SK-N-MC (cell line): ENCODE measurements at regions not wholly inside any gene's neighbourhood (a gene's known extent, or its start where the extent isn't known, plus 50 kb on each side); places are given as distances from the start of the nearest gene placed in this dataset.

ENCODE experiments used
- DNase-seq: peaks from one replicate; pipeline ENCODE4 v3.0.0-alpha.2; 2011; ENCODE audit warnings: low read depth, low spot score
- H3K27ac ChIP-seq: fragments of 200-600 bp; sonication (generic); 2 replicates; pipeline ENCODE4 v1.5.1; 2016; ENCODE audit warnings: mixed run types
- H3K36me3 ChIP-seq: fragments of 200-600 bp; sonication (generic); 2 replicates; pipeline ENCODE4 v1.6.1; 2017; ENCODE audit warnings: antibody characterized with exemption, low read length, mixed read lengths; ENCODE audit not compliant: insufficient read depth
- H3K4me3 ChIP-seq: fragments of 200-600 bp; sonication (generic); 2 replicates; pipeline ENCODE4 v1.5.1; 2016
- H3K9ac ChIP-seq: fragments of 200-600 bp; sonication (generic); 2 replicates; pipeline ENCODE4 v1.8.0; 2017; ENCODE audit warnings: mixed run types, mixed read lengths; ENCODE audit not compliant: insufficient read length
- H3K9me3 ChIP-seq: fragments of 200-600 bp; sonication (generic); 2 replicates; pipeline ENCODE4 v1.6.1; 2017; ENCODE audit warnings: low read depth, mild to moderate bottlenecking, antibody characterized with exemption, low read length, moderate library complexity, mixed read lengths
- EZH2 ChIP-seq: fragments of 200-600 bp; sonication (generic); IDR thresholded peaks from one replicate; pipeline ENCODE4 v1.6.1; 2017; ENCODE audit warnings: antibody characterized with exemption
- FOXP2 ChIP-seq: optimal IDR thresholded peaks from 2 replicates; pipeline ENCODE3; 2011; ENCODE audit warnings: mild to moderate bottlenecking, moderate library complexity; ENCODE audit not compliant: insufficient read depth; ENCODE audit errors: extremely low read length, control extremely low read depth
- POLR2AphosphoS5 ChIP-seq: IDR thresholded peaks from 2 replicates; pipeline ENCODE4 v1.6.1; 2012; ENCODE audit warnings: mild to moderate bottlenecking, low read depth, low read length, borderline replicate concordance

- no peak overlapping the region for H3K4me3 ChIP-seq
- DNase-seq: no peak
- no peaks in the 10 kb centered on the region for H3K36me3 ChIP-seq
- H3K9me3 ChIP-seq: no peaks in the 10 kb centered on the region
- no peak for TF ChIP-seq POLR2AphosphoS5
- no peak for TF ChIP-seq FOXP2
- no peak for TF ChIP-seq EZH2
- no peak overlapping the region for H3K9ac ChIP-seq
- H3K27ac ChIP-seq: no peak overlapping the region
Observed at GRCh38 chr6:95293257-95293656, 284.1 kb upstream of the MANEA start.

DNA sequence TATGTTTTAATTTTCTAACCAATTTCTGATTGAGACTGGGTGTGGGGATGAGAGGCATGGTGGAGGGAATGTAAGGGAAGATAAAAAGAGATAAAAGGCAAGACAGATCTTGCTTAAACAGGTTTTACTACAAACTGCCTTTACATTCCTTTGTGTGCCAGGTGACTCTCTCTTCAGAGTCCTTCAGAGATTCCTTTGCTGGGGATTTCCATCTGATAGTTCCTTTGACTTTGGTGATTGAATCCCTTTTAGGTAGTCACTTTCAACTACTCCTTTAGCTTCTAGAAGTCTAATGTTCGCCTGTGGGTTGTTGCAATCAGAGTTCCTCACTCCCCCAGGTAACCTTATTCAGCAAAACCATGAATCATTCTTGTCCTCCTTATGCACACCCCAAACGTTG lies 283.3 kb upstream of the MANEA start:
- TF ChIP-seq FOXP2 (no peak), EZH2 (no peak), POLR2AphosphoS5 (no peak)

DNA sequence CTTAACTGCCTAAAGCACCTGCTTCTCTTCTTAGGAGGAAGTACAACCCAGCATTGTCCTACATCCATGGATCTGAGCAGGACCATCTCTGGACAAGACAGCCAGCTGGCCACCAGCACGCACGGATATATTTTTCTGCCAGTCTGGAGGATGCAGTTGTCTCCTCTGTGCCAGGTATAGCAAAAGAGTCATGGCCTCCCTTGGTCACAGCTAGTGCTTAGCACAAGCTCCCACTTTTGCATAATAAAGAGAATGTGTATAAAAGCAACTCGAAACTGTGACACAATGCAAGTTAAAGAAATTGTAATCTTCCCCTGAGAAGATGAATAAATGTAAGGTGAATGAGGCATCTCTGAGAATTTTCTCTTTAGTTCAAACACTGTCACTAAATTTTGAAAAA lies 267.8 kb upstream of the MANEA start:
- Histone ChIP-seq H3K9me3 (no peaks in the 10 kb centered on the region), H3K27ac (no peak overlapping the region), H3K4me3 (no peak overlapping the region), H3K36me3 (no peaks in the 10 kb centered on the region), H3K9ac (no peak overlapping the region)
- no peak for TF ChIP-seq EZH2
- TF ChIP-seq POLR2AphosphoS5: no peak
- no peak for TF ChIP-seq FOXP2
- no peak for DNase-seq

More for the DNA sequence above, 283.3 kb upstream of the MANEA start:
- Histone ChIP-seq H3K9me3 (no peaks in the 10 kb centered on the region), H3K27ac (no peak overlapping the region), H3K4me3 (no peak overlapping the region), H3K36me3 (no peaks in the 10 kb centered on the region), H3K9ac (no peak overlapping the region)
- no peak for DNase-seq

GRCh38 chr6:95318137-95318536 lies 259.2 kb upstream of the MANEA start:
- DNase-seq: no peak
- TF ChIP-seq FOXP2: no peak
- TF ChIP-seq POLR2AphosphoS5: no peak
- no peak for TF ChIP-seq EZH2

DNA sequence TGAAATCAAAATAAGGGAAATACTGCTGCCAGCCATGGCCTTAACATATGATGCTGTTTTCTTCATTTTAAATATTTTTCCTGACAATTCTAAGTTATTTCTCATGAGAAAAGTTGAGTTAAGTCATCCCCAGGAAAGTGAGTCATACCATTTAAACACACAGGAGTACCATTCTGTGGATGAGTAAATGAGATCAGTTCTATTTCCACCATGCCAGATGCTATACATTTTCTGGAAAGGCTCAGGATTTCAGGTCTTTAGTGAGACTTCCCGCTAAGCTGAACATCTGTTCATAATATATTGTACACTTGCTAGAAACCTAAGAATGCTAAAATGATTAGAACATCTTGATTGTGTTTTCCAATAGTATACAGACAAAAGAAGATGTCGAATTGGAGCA lies 256.2 kb upstream of the MANEA start:
- DNase-seq: no peak
- H3K27ac ChIP-seq: no peak overlapping the region

More at GRCh38 chr6:95318137-95318536, 259.2 kb upstream of the MANEA start:
- no peak overlapping the region for H3K9ac ChIP-seq
- no peaks in the 10 kb centered on the region for H3K9me3 ChIP-seq
- H3K27ac ChIP-seq: no peak overlapping the region
- H3K36me3 ChIP-seq: no peaks in the 10 kb centered on the region
- H3K4me3 ChIP-seq: no peak overlapping the region

GRCh38 chr6:95325916-95326315 lies 251.4 kb upstream of the MANEA start:
- H3K4me3 ChIP-seq: no peak overlapping the region
- H3K9ac ChIP-seq: no peak overlapping the region
- H3K27ac ChIP-seq: no peak overlapping the region
- TF ChIP-seq POLR2AphosphoS5 (no peak), EZH2 (no peak), FOXP2 (no peak)
- DNase-seq: no peak
- no peaks in the 10 kb centered on the region for H3K9me3 ChIP-seq
- H3K36me3 ChIP-seq: no peaks in the 10 kb centered on the region

More for the DNA sequence above, 256.2 kb upstream of the MANEA start:
- no peak overlapping the region for H3K9ac ChIP-seq
- no peak for TF ChIP-seq POLR2AphosphoS5
- H3K9me3 ChIP-seq: no peaks in the 10 kb centered on the region
- no peaks in the 10 kb centered on the region for H3K36me3 ChIP-seq
- no peak overlapping the region for H3K4me3 ChIP-seq

GRCh38 chr6:95328231-95328630 lies 249.1 kb upstream of the MANEA start:
- Histone ChIP-seq H3K36me3 (no peaks in the 10 kb centered on the region), H3K9ac (no peak overlapping the region), H3K9me3 (no peaks in the 10 kb centered on the region), H3K4me3 (no peak overlapping the region), H3K27ac (no peak overlapping the region)
- no peak for TF ChIP-seq EZH2
- no peak for TF ChIP-seq POLR2AphosphoS5
- no peak for TF ChIP-seq FOXP2
- no peak for DNase-seq

- DNase-seq: peak; percentile 24
- Histone ChIP-seq H3K36me3 (no peaks in the 10 kb centered on the region), H3K9me3 (no peaks in the 10 kb centered on the region), H3K4me3 (no peak overlapping the region), H3K9ac (no peak overlapping the region), H3K27ac (no peak overlapping the region)
- TF ChIP-seq EZH2 (no peak), POLR2AphosphoS5 (no peak), FOXP2 (no peak)
Observed at GRCh38 chr6:95352064-95352795, 225.1 kb upstream of the MANEA start.

DNA sequence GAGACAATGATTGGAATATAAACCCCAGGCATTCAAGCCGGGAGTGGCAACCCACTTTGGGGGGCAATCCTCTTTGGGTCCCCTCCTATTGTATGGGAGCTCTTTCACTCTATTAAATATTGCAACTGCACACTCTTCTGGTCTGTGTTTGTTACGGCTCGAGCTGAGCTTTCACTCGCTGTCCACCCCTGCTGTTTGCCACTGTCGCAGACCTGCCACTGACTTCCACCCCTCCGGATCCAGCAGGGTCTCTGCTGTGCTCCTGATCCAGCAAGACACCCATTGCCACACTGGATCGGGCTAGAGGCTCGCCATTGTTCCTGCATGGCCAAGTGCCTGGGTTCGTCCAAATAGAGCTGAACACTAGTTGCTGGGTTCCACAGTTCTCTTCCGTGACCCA lies 222.8 kb upstream of the MANEA start:
- H3K36me3 ChIP-seq: no peaks in the 10 kb centered on the region
- H3K9ac ChIP-seq: no peak overlapping the region
- no peak overlapping the region for H3K4me3 ChIP-seq
- TF ChIP-seq POLR2AphosphoS5 (no peak), EZH2 (no peak), FOXP2 (no peak)
- no peak for DNase-seq
- H3K27ac ChIP-seq: no peak overlapping the region
- H3K9me3 ChIP-seq: no peaks in the 10 kb centered on the region
